ENCODE measurements at regions not wholly inside any gene's neighbourhood (a gene's known extent, or its start where the extent isn't known, plus 50 kb on each side); places are given as distances from the start of the nearest gene placed in this dataset.

- DNase-seq: no peak
Observed at GRCh38 chr5:62127098-62127736, 178.8 kb upstream of the KIF2A start.

DNA sequence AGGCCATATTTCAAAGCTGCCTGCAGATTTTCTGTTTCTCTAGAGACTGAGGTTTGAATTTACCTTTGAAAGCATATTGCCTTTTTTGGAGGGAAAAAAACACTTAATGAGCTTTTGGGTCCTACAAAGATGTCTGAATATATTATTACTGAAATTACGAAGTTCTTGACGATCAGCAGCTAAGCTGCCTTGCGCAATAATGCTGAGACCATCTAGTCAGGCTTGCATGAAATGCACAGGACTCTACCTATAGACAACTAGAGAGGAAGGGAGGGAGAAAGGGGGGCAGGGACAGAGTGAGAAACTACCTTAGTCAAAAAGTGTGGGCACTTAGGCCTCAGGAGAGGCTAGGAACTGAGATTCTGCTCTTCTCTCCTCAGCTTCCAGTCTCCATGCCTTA, 175.9 kb upstream of the KIF2A start:
- no peak for DNase-seq

- DNase-seq: no peak
Observed at GRCh38 chr5:62132276-62132675, 173.7 kb upstream of the KIF2A start.

GRCh38 chr5:62133426-62133825, 172.6 kb upstream of the KIF2A start:
- no peak for DNase-seq

GRCh38 chr5:62134811-62135210, 171.2 kb upstream of the KIF2A start:
- no peak for DNase-seq

- no peak for DNase-seq
Observed at GRCh38 chr5:62137628-62138027, 168.4 kb upstream of the KIF2A start.

GRCh38 chr5:62138607-62139006, 167.4 kb upstream of the KIF2A start:
- peak; percentile 11 for DNase-seq

GRCh38 chr5:62139741-62140140, 166.3 kb upstream of the KIF2A start:
- no peak for DNase-seq

GRCh38 chr5:62142351-62142750, 163.7 kb upstream of the KIF2A start:
- no peak for DNase-seq

GRCh38 chr5:62143268-62144229, 162.5 kb upstream of the KIF2A start:
- DNase-seq: peak; percentile 35

GRCh38 chr5:62144401-62145022, 161.5 kb upstream of the KIF2A start:
- peak; percentile 52 for DNase-seq

DNA sequence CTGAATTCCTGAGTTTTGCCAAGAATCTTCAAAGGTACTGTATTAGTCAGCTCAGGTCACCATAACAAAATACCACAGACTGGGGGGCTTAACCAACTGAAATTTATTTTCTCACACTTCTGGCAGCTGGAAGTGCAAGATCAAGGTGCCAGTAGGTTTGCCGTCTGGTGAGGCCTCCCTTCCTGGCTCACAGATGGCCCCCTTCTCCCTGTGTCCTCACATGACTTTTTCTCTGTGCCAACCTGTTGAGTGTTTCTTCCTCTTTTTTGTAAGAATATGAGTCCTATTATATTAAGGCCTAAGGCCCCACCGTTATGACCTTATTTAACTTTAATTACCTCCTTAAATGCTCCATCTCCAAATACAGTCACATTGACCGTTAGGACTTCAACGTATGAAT, 156.1 kb upstream of the KIF2A start:
- DNase-seq: no peak

- DNase-seq: peak; percentile 10
Observed at GRCh38 chr5:62152394-62153087, 153.5 kb upstream of the KIF2A start.

DNA sequence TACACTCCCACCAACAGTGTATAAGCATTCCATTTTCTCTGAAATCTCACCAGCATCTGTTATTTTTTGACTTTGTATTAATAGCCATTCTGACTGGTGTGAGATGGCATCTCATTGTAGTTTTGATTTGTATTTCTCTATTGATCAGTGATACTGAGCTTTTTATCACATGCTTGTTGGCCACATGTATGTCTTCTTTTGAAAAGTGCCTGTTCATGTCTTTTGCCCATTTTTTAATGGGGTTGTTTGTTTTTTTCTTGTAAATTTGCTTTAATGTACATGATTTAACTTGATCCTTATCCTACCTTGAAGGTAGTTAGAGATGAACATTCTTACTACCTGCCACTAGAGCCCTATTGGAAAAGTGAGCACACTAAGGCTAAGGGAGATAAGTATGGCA, 151.2 kb upstream of the KIF2A start:
- DNase-seq: no peak

- DNase-seq: no peak
Observed at GRCh38 chr5:62155988-62156387, 150.0 kb upstream of the KIF2A start.

DNA sequence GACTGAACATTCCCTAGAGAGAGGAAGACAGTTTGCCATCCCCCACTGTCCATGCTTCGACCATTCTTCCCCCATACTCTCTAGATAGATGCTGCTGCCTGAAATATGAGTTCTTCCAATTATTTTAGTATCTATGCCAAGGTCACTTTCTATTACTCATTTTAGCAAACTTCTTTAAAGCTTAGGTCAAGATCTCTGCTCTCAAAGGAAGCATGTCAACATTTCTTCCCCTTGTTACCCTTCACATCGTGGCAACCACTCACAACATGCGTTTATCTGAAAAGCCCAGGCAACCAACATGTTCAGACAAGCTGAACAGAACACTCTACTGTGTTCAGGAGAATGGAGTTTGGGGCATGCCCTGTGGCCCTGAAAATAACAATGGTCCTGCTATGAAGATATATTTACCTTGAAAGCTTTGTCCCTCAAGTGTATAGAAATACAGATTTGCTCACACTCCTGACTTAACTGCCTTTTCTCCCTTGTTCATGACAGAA, 138.4 kb upstream of the KIF2A start:
- DNase-seq: no peak

GRCh38 chr5:62168506-62169281, 137.3 kb upstream of the KIF2A start:
- DNase-seq: no peak

GRCh38 chr5:62178258-62178657, 127.7 kb upstream of the KIF2A start:
- DNase-seq: no peak

GRCh38 chr5:62182802-62183201, 123.2 kb upstream of the KIF2A start:
- DNase-seq: no peak

DNA sequence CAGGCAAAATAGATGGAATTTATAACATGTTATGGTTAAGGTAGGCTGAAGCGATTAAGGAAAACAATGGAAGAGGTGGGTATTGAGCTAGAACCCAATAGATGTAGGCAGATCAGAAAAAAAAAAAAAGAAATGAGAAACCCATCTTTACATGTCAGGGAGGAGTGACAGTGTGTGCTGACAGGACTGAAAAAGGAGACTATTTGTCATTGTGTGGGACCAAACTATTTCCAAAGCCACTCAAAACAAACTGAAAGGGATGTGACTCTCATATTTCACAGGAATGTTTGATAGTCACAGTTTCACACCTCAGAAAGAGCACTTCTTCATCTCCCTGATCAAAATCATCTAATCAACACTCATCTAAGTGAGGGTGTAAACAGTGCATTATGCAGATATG, 122.3 kb upstream of the KIF2A start:
- no peak for DNase-seq

DNA sequence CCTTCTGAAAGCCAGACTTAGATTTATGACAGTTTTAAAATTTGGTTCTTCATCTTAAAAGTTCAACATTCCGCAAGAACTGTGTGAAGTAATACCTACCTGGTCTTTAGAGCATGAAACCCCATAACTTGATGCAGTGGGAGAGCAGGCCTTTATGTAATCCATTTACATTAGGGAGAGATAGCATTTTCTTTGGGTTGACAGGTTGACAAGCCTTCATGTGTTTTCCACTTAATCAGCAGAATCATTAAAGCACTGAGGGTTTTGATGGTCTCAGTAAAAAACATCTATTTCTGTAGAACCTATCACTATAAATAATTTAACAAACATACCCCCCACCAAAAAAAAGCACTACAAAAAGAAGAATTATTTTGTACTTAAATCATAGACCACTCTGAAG, 121.6 kb upstream of the KIF2A start:
- no peak for DNase-seq

GRCh38 chr5:62190173-62190572, 115.8 kb upstream of the KIF2A start:
- no peak for DNase-seq
